Left lobe of liver (tissue), 2 donors: ENCODE measurements at regions not wholly inside any gene's neighbourhood (a gene's known extent, or its start where the extent isn't known, plus 50 kb on each side); places are given as distances from the start of the nearest gene placed in this dataset.

Experiments used
- ATAC-seq: fragments of 200-7000 bp; cut with Tn5 transposase; one replicate; pipeline ENCODE4 v1.9.1; 2020; ENCODE audit warnings: mild to moderate bottlenecking, moderate library complexity
- DNase-seq: peaks from one replicate; pipeline ENCODE4 v3.0.0-alpha.2; 2020; ENCODE audit warnings: low spot score
- donor health status: DM: no; HTN: no; CAD: no; lungs with moderate emphysema.
- donor health status: DM: no; HTN: yes; CAD: no.

GRCh38 chr1:229073251-229073650, 197.7 kb upstream of the RAB4A start:
- DNase-seq (no peak), ATAC-seq (no peak)

DNA sequence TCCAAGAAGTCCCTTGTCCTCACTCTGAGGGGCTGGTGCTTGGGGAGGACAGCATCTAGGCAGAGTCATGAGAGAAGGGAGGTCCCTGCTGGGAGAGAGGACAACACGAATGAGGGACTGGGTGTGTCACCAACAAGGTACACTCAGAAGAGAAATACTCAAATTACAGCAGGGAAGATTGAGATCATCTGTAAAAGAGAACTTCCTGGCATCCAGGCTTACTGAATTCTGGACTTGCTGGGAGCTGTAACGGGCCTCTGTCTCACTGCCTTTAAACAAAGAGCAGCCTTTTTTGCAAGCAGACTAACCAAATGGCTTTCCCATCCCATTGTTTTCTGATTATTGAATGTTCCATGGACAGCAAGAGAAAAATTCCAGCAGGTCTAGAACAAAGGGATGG, 195.7 kb upstream of the RAB4A start:
- ATAC-seq (no peak), DNase-seq (no peak)

DNA sequence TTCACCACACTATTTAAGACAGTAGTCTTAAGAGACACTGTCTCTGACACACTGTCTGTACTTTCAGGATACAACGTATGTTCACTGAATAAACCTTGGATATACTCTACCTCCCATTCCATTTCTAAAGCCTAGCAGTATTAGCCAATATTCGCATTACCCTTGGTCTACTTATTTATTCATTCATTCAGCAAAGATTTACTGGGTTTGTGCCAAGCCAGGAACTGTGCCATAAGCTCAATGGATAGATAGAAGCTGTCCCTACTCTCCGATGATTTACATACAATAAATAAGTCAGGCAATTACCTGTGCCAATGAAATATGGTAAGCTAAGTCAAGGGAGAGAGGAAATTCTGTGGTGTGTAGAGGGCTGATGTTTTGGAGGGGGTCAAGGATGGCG, 195.2 kb upstream of the RAB4A start:
- no peak for DNase-seq
- ATAC-seq: no peak

GRCh38 chr1:229076195-229076594, 194.7 kb upstream of the RAB4A start:
- DNase-seq (no peak), ATAC-seq (no peak)

- no peak for DNase-seq
- no peak for ATAC-seq
These were observed 191.8 kb upstream of the RAB4A start for GRCh38 chr1:229079016-229079595.

DNA sequence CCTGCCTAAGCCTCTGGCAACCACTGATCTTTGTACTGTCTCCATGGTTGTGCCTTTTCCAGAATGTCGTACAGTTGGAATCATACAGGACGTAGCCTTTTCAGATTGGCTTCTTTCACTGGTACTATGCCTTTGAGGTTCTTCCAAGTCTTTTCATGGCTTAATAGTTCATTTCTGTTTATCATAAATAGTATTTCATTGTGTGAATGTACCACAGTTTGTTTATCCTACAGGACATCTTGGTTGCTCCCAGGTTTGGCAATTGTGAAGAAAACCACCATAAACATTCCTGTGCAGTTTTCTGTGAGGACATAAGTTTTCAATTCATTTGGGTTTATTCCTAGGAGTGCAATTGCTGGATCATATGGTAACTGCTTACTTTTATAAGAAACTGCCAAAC, 190.6 kb upstream of the RAB4A start:
- ATAC-seq (no peak), DNase-seq (no peak)

DNA sequence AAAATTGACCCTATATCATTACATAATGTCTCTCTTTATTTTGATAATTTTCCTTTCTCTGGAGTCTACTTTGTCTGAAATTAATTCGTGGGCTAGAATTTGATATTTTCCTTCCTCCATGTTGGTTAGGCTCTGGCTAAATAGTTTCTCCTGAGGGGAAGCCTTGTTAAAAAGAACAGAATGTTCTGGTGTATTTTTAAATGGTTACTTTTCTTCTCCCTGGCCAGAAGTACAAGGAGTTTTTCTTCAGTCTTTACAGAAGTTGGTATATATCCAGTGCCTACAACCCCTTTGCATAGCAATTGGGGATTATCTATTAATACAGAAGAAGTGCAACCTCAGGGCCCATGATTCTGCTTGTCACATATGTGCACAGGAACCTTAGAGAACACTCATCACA, 185.6 kb upstream of the RAB4A start:
- DNase-seq (no peak), ATAC-seq (no peak)

DNA sequence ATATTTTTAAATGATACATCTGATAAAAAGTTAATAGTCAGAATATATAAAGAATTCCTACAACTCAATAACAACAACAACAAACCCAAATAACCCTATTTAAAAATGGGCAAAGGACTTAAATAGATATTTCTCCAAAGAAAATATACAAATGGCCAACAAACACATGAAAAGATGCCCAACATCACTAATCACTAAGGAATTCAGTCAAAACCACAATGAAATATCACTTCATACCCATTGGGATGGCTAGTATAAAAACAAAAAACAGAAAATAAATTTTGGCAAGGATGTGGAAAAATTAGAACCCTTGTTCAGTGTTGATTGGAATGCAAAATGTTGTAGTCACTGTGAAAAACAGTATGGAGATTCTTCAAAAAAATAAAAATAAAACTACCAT, 184.8 kb upstream of the RAB4A start:
- DNase-seq: no peak
- no peak for ATAC-seq

GRCh38 chr1:229086686-229087085, 184.2 kb upstream of the RAB4A start:
- DNase-seq (no peak), ATAC-seq (no peak)

- DNase-seq (peak; percentile 23), ATAC-seq (no peak)
These were observed 183.6 kb upstream of the RAB4A start for GRCh38 chr1:229087339-229087738.

- no peak for ATAC-seq
- DNase-seq: peak; percentile 44
These were observed 183.0 kb upstream of the RAB4A start for GRCh38 chr1:229087906-229088305.

DNA sequence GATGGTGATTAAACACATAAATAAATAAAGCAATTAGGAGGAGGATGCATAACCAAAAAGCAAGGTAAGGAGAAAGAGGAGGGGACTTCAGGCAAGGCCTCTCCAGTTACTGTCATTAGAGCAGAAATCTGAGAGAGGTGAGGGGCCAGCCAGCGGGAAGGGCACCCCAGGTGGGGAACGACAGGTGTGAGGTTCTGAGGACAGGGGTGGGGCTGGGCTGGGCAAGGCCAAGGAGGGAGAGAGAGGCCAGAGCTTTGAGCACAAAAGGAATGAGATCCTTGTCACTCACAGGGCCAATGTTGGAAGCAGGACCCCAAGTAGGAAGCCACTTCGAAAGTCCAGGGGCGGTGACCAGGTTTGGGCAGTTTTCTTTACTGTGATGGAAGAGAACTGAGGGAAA, 182.2 kb upstream of the RAB4A start:
- peak; percentile 40 for DNase-seq
- no peak for ATAC-seq

GRCh38 chr1:229089586-229090208, 181.2 kb upstream of the RAB4A start:
- no peak for ATAC-seq
- DNase-seq: peak; percentile 36

- DNase-seq (peak; percentile 54), ATAC-seq (peak; percentile 86)
These were observed 179.2 kb upstream of the RAB4A start for GRCh38 chr1:229091721-229092136.

DNA sequence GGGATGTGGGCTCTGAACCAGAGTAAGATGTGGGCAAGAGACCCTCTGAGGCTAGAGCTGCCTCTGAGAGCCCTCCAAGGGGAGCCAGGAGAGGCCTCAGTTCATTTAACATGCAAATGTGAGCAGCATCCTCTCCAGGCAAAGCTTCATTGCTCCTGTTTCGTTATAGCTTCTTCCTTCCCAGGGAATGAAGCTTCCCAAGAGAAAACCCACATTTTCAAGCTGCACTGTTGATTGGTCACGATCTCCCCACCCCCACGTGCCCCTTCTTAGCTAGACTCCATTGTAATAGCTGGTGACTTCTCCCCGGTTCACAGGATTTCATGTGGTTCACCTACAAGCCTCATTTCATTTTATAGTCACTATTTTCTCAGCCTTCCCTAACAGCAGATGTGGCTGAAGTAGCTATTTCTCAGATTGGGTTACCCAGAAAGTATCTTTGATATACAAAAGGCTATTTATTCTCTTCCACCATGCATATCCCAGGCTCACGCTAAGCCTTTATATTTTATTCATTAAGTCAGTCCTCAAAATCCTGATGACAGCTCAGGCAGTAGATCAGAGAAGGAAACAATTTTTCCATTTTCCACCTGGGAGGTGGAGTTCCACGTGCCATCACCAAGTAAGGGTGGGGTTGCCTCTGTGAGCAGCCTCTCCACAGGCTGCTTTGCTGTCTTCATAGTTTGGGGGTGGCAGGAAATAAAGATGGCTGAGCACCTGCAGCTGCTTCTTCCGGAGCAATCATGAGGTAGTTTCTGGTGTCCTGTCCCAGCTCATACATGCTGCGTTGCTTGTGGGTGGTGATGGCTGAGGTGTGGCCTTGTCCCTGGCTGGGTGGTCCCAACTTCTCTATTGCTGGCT, 178.3 kb upstream of the RAB4A start:
- no peak for ATAC-seq

DNA sequence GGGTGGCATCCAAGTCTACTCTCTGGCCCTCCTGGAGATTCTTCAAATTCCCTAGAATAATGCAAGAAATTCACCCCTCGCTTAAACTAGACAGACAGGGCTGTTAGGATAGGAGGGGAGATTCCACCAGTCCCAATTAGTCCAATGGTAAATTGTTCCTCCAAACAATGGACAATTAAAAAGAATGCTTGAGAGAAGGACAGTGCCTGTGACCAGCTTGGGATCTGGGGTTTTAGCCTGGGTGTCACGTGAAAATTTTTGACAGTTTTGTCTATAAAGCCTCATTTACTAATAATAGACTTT, 177.7 kb upstream of the RAB4A start:
- no peak for ATAC-seq

More for the DNA sequence above, 178.3 kb upstream of the RAB4A start:
- peak; percentile 34 for DNase-seq

GRCh38 chr1:229093609-229094336, 177.1 kb upstream of the RAB4A start:
- peak; percentile 28 for DNase-seq
- ATAC-seq: no peak

More for the DNA sequence above, 177.7 kb upstream of the RAB4A start:
- DNase-seq: no peak

DNA sequence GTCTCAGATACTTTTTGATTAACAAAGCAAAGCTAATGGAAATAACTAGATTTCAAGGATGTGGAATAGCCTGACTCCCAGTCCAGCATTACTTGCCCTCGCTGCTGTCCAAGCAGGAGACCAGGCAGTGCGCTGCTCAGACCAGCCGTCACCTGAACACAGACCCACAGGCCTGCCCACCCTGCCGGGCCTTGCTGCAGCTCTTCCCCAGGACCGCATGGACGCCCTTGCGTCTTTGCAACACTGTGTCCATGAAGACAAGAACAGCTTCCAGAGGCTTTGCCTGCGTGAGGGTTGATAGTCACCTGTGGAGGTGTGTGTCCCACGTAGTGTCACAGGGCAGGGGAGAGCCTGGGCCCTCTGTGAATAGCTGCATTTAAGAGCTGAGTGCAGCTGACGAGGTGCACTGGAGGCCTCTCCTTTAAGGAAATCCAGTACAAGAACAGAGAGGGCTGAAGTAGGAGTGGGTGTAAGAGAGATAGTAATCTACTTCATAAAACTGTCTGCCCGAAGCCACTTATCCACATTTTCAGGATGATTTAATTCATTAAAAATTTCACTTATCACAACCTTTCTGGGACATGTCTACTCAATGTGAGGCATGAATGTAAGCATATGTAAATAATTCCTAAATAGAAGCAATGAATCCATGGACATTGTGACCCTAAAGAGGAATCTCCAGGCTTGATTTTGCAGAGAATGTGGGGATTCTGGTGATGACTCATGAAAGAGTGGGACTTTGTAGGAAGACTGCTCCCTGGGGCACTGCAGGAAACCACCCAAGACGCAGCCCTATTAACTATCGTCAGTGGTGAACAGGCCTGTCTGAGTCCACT, 176.2 kb upstream of the RAB4A start:
- DNase-seq (peak; percentile 44), ATAC-seq (no peak)

GRCh38 chr1:229095325-229095724, 175.6 kb upstream of the RAB4A start:
- ATAC-seq (no peak), DNase-seq (no peak)

GRCh38 chr1:229097356-229097755, 173.6 kb upstream of the RAB4A start:
- DNase-seq (peak; percentile 22), ATAC-seq (no peak)

- ATAC-seq (no peak), DNase-seq (peak; percentile 6)
These were observed 172.6 kb upstream of the RAB4A start for GRCh38 chr1:229098361-229098760.
